ENCODE measurements at regions not wholly inside any gene's neighbourhood (a gene's known extent, or its start where the extent isn't known, plus 50 kb on each side); places are given as distances from the start of the nearest gene placed in this dataset.

- TF ChIP-seq CTCF (conservative IDR thresholded peaks at IDR 0.05; ENCODE audit: low read length), result no peak
- no peak for TF ChIP-seq EZH2phosphoT487 (IDR thresholded peaks at IDR 0.05; ENCODE audit: borderline replicate concordance)
Measured at GRCh38 chr10:130757271-130757670, 554.2 kb downstream of the TCERG1L start.
